Mammary epithelial cell (primary cell): ENCODE measurements at regions not wholly inside any gene's neighbourhood (a gene's known extent, or its start where the extent isn't known, plus 50 kb on each side); places are given as distances from the start of the nearest gene placed in this dataset.

Source experiments
- EZH2 ChIP-seq: IDR thresholded peaks from 2 replicates; pipeline ENCODE4 v1.6.1; 2012; ENCODE audit warnings: low read length, inconsistent platforms, borderline replicate concordance
- TF ChIP-seq, protein P1 (sequence below), 2 donors: IDR thresholded peaks in 1 of 2; conservative IDR thresholded peaks in 1 of 2; 2 replicates each; pipeline ENCODE4 v1.5.1; 2011 to 2012; ENCODE audit warnings: inconsistent platforms in 2 of 2, low read length in 2 of 2, mild to moderate bottlenecking in 2 of 2, control low read depth in 1 of 2, low read depth in 1 of 2; ENCODE audit not compliant: insufficient read depth in 1 of 2; ENCODE audit errors: extremely low read depth in 1 of 2

GRCh38 chr1:221239792-221240191 lies 360.5 kb downstream of the HLX start:
- TF ChIP-seq, protein P1, sequence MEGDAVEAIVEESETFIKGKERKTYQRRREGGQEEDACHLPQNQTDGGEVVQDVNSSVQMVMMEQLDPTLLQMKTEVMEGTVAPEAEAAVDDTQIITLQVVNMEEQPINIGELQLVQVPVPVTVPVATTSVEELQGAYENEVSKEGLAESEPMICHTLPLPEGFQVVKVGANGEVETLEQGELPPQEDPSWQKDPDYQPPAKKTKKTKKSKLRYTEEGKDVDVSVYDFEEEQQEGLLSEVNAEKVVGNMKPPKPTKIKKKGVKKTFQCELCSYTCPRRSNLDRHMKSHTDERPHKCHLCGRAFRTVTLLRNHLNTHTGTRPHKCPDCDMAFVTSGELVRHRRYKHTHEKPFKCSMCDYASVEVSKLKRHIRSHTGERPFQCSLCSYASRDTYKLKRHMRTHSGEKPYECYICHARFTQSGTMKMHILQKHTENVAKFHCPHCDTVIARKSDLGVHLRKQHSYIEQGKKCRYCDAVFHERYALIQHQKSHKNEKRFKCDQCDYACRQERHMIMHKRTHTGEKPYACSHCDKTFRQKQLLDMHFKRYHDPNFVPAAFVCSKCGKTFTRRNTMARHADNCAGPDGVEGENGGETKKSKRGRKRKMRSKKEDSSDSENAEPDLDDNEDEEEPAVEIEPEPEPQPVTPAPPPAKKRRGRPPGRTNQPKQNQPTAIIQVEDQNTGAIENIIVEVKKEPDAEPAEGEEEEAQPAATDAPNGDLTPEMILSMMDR (conservative IDR thresholded peaks at IDR 0.05 in 1 of 2, IDR thresholded peaks at IDR 0.05 in 1 of 2; ENCODE audit: extremely low read depth in 1 of 2, insufficient read depth in 1 of 2, low read depth in 1 of 2, low read length in 2 of 2), result no peak
- no peak for TF ChIP-seq EZH2
